Endothelial cell of umbilical vein (primary cell): ENCODE measurements at regions not wholly inside any gene's neighbourhood (a gene's known extent, or its start where the extent isn't known, plus 50 kb on each side); places are given as distances from the start of the nearest gene placed in this dataset.

ENCODE experiments used
- POLR2A ChIP-seq: IDR thresholded peaks from 2 replicates; pipeline ENCODE4 v1.6.1; 2012; ENCODE audit warnings: low read depth, mild to moderate bottlenecking, control low read depth, low read length
- POLR2AphosphoS5 ChIP-seq: IDR thresholded peaks from 2 replicates; pipeline ENCODE4 v1.6.1; 2012; ENCODE audit warnings: low read depth, mild to moderate bottlenecking, control low read depth, low read length, moderate library complexity; ENCODE audit not compliant: insufficient read depth
- TF ChIP-seq, protein P1 (sequence below), 2 donors: IDR thresholded peaks; 1 replicate in 1 of 2; 2 replicates in 1 of 2; pipeline ENCODE4 v1.5.1; 2011; ENCODE audit warnings: low read length in 2 of 2, mild to moderate bottlenecking in 2 of 2, moderate library complexity in 2 of 2, control low read depth in 1 of 2, inconsistent platforms in 1 of 2, low read depth in 1 of 2; ENCODE audit not compliant: insufficient read depth in 1 of 2; ENCODE audit errors: extremely low read depth in 1 of 2

DNA sequence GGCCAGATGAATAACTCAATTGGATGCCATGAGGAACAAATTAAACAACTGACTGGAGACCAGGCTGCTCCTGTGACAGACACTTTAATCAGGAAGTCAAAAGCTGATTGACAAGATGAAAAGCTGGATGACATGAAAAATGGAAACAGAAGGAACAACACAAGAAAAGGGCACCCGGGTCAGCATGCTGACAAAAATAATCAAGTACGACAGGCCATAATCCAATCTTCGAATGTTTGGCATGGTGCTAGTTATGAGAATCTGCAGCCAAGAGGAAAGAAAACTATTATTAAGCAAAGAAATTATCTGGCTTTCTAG is 544.7 kb downstream of the ETNK1 start:
- TF ChIP-seq, protein P1, sequence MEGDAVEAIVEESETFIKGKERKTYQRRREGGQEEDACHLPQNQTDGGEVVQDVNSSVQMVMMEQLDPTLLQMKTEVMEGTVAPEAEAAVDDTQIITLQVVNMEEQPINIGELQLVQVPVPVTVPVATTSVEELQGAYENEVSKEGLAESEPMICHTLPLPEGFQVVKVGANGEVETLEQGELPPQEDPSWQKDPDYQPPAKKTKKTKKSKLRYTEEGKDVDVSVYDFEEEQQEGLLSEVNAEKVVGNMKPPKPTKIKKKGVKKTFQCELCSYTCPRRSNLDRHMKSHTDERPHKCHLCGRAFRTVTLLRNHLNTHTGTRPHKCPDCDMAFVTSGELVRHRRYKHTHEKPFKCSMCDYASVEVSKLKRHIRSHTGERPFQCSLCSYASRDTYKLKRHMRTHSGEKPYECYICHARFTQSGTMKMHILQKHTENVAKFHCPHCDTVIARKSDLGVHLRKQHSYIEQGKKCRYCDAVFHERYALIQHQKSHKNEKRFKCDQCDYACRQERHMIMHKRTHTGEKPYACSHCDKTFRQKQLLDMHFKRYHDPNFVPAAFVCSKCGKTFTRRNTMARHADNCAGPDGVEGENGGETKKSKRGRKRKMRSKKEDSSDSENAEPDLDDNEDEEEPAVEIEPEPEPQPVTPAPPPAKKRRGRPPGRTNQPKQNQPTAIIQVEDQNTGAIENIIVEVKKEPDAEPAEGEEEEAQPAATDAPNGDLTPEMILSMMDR (IDR thresholded peaks at IDR 0.05; ENCODE audit: extremely low read depth in 1 of 2, insufficient read depth in 1 of 2, low read depth in 1 of 2, low read length in 2 of 2) = no peak
- TF ChIP-seq POLR2A (no peak), POLR2AphosphoS5 (no peak)
